ENCODE measurements at regions not wholly inside any gene's neighbourhood (a gene's known extent, or its start where the extent isn't known, plus 50 kb on each side); places are given as distances from the start of the nearest gene placed in this dataset.

GRCh38 chr6:98576791-98577190 lies 257.6 kb upstream of the POU3F2 start:
- TF ChIP-seq ELF1 (IDR thresholded peaks at IDR 0.05) (no peak), JUND (IDR thresholded peaks at IDR 0.05) (no peak), RFX5 (IDR thresholded peaks at IDR 0.05; ENCODE audit: low read length) (no peak), EP300 (IDR thresholded peaks at IDR 0.05; ENCODE audit: borderline replicate concordance in 1 of 2, low read depth in 1 of 2, low read length in 1 of 2) (no peak)
